Mammary epithelial cell (primary cell): ENCODE measurements at regions not wholly inside any gene's neighbourhood (a gene's known extent, or its start where the extent isn't known, plus 50 kb on each side); places are given as distances from the start of the nearest gene placed in this dataset.
"Not testable (repeated sequence)": the region's sequence is repeated elsewhere in the genome, so short reads cannot be mapped to it uniquely, and the experiment has no call there.

Source experiments
- EZH2 ChIP-seq: IDR thresholded peaks from 2 replicates; pipeline ENCODE4 v1.6.1; 2012; ENCODE audit warnings: low read length, inconsistent platforms, borderline replicate concordance
- TF ChIP-seq, protein P1 (sequence below), 2 donors: IDR thresholded peaks in 1 of 2; conservative IDR thresholded peaks in 1 of 2; 2 replicates each; pipeline ENCODE4 v1.5.1; 2011 to 2012; ENCODE audit warnings: inconsistent platforms in 2 of 2, low read length in 2 of 2, mild to moderate bottlenecking in 2 of 2, control low read depth in 1 of 2, low read depth in 1 of 2; ENCODE audit not compliant: insufficient read depth in 1 of 2; ENCODE audit errors: extremely low read depth in 1 of 2

DNA sequence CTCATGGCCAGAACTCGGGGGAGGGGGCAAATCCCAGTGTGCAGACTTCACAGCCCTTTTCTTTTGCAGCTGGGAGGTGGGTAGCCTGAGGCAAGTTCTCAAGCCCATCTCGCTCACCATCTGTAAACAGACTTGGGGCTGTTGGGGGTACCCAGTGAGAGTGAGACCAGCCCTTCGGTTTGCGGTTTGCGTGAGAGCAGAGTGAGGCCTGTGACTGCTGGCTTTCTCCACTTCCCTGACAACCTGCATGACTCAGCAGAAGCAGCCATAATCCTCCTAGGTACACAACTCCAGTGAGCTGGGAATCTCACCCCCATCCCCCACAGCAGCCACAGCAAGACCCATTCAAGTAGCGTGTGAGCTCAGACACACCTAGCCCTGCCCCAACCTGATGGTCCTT is 114.5 kb upstream of the RPRM start:
- TF ChIP-seq, protein P1, sequence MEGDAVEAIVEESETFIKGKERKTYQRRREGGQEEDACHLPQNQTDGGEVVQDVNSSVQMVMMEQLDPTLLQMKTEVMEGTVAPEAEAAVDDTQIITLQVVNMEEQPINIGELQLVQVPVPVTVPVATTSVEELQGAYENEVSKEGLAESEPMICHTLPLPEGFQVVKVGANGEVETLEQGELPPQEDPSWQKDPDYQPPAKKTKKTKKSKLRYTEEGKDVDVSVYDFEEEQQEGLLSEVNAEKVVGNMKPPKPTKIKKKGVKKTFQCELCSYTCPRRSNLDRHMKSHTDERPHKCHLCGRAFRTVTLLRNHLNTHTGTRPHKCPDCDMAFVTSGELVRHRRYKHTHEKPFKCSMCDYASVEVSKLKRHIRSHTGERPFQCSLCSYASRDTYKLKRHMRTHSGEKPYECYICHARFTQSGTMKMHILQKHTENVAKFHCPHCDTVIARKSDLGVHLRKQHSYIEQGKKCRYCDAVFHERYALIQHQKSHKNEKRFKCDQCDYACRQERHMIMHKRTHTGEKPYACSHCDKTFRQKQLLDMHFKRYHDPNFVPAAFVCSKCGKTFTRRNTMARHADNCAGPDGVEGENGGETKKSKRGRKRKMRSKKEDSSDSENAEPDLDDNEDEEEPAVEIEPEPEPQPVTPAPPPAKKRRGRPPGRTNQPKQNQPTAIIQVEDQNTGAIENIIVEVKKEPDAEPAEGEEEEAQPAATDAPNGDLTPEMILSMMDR (conservative IDR thresholded peaks at IDR 0.05 in 1 of 2, IDR thresholded peaks at IDR 0.05 in 1 of 2; ENCODE audit: extremely low read depth in 1 of 2, insufficient read depth in 1 of 2, low read depth in 1 of 2, low read length in 2 of 2) = not testable (repeated sequence)
- not testable (repeated sequence) for TF ChIP-seq EZH2
